Activated naive CD4-positive, alpha-beta T cell treated with anti-CD3 and anti-CD28 coated beads, Interleukin-2, amount 50 U/mL, for 72 hours (primary cell): ENCODE measurements at regions not wholly inside any gene's neighbourhood (a gene's known extent, or its start where the extent isn't known, plus 50 kb on each side); places are given as distances from the start of the nearest gene placed in this dataset.
A peak's percentile ranks its signal among the peaks of the same experiment; 100 is the strongest.
"Not testable (repeated sequence)": the region's sequence is repeated elsewhere in the genome, so short reads cannot be mapped to it uniquely, and the experiment has no call there.

Experiments used
- ATAC-seq, 2 donors: fragments of 150-1000 bp; cut with Tn5 transposase; 2 replicates each; pipeline ENCODE4 v1.10.0; 2021; ENCODE audit warnings: mild to moderate bottlenecking in 2 of 2, moderate library complexity in 2 of 2
- DNase-seq, 2 donors: peaks; one replicate each; pipeline ENCODE4 v3.0.0; 2021 to 2022; ENCODE audit warnings: low spot score in 2 of 2
- H3K27ac Mint-ChIP-seq, 2 donors: one replicate each; pipeline ENCODE4 v1.8.0; 2022; ENCODE audit warnings: mild to moderate bottlenecking in 2 of 2, mixed read lengths in 2 of 2
- H3K36me3 Mint-ChIP-seq, 2 donors: one replicate each; pipeline ENCODE4 v1.8.0; 2022; ENCODE audit warnings: mixed read lengths in 2 of 2
- H3K9me3 Mint-ChIP-seq, 2 donors: one replicate each; pipeline ENCODE4 v1.8.0; 2022; ENCODE audit warnings: mixed read lengths in 2 of 2

DNA sequence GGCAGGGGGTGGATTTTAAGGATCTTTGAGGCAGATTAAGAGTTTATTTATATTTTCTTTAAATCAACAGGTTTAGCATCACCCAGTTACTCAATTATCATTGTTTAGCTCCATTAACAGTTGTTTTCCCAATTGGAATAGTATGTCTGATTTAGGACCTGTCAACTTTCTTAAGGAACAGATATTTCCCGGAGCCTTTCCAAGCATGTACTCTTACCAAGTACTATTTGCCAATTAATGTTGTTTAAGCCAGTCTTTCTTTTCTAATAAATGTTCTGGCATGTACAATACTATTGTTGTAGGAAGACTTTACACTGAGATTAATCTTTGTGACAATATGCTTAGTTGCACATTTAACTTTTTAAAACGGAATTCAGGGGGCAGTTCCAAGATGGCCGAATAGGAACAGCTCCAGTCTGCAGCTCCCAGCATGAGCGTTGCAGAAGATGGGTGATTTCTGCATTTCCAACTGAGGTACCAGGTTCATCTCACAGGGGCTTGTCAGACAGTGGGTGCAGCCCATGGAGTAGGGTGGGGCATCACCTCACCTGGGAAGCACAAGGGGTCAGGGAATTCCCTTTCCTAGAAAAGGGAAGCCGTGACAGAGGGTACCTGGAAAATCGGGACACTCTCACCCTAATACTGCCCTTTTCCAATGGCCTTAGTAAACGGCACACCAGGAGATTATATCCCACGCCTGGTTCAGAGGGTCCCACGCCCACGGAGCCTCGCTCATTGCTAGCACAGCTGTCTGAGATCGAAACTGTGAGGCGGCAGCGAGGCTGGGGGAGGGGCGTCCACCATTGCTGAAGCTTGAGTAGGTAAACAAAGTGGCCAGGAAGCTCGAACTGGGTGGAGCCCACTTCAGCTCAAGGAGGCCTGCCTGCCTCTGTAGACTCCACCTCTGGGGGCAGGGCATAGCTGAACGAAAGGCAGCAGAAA lies 173.7 kb downstream of the LRRC70 start:
- H3K36me3 Mint-ChIP-seq, result peaks cover 0 to 11% of the 10 kb centered on the region in 2 donors
- DNase-seq, ATAC-seq, H3K27ac Mint-ChIP-seq, H3K9me3 Mint-ChIP-seq: not testable (repeated sequence)

GRCh38 chr5:62742207-62742606 lies 163.6 kb downstream of the LRRC70 start:
- DNase-seq, result no peak
- no peak for ATAC-seq
- Mint-ChIP-seq H3K27ac (no peak overlapping the region), H3K9me3 (no peaks in the 10 kb centered on the region), H3K36me3 (no peaks in the 10 kb centered on the region)

DNA sequence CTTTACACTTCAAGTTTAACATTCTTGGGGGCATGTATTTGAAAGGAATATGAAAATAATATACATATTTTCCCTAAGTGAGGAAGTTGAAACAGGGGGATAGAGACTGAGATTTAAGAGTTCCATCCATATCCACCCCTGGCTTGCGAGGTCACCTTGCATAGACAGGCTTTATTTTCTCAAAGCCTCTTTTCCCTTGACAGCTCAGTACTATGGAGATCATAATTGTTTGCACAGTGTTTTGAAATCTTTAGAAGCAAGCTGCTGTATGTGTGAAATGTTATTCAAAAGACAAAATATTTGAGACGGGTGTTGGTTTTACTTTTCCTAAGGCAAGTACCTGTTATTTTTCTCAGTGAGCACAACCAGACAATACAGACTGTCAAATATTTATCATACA lies 163.1 kb downstream of the LRRC70 start:
- Mint-ChIP-seq H3K36me3 (no peaks in the 10 kb centered on the region), H3K27ac (no peak overlapping the region), H3K9me3 (no peaks in the 10 kb centered on the region)
- ATAC-seq, result no peak
- DNase-seq, result no peak

DNA sequence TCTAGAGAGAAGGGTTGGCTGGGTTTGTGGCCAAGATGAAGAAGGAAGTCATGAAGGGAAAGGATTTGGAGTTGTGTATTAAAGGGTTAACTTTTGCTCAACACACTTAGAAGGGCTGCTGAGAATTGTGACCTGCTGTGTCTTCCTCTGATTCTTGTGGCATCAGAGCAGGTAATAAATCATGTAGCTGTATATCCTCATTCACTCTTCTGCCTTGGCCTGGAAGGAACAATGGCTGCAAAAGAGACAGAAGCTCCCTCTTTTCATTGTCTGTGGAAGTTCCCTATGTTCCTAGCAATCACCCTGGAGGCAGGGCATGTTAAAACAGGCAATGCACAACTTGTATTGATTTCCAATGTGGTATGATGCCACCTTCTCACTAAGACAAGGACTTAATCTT lies 159.1 kb downstream of the LRRC70 start:
- ATAC-seq, result no peak
- no peak for DNase-seq
- Mint-ChIP-seq H3K27ac (peak overlapping the region in 1 of 2 donors; percentile 24), H3K9me3 (peaks cover 2 to 4% of the 10 kb centered on the region in 2 donors), H3K36me3 (peaks cover 0 to 6% of the 10 kb centered on the region in 2 donors)

DNA sequence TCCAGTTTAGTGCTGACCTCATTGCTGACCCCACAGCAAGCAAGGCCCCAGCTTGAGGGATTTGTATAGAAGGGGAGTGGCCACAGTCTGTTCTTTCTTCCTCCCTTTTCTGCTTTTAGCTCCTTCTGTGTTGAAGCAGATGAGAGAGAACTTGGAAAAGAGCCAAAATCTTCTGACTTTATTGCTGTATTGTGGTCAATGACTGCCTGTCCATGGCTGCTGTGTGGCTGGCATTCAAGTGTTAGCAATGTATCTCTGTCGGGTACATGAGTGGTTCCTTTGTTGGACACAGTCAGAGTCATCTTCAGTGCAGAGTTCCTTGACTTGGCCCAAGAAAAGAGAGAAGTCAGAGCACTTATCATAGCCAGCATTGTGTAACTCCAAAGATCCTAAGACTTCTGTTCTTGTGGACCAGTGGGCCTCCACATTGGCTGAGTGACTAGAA lies 154.1 kb downstream of the LRRC70 start:
- ATAC-seq (no peak), DNase-seq (no peak)
- Mint-ChIP-seq H3K9me3 (peaks cover 2 to 4% of the 10 kb centered on the region in 2 donors), H3K27ac (no peak overlapping the region), H3K36me3 (peaks cover 0 to 6% of the 10 kb centered on the region in 2 donors)

- peaks cover 0 to 6% of the 10 kb centered on the region in 2 donors for H3K36me3 Mint-ChIP-seq
- no peak for DNase-seq
- H3K9me3 Mint-ChIP-seq, result peaks cover 2 to 4% of the 10 kb centered on the region in 2 donors
- no peak overlapping the region for H3K27ac Mint-ChIP-seq
- ATAC-seq, result peak; percentile 64 to 81
Measured at GRCh38 chr5:62731022-62731421, 152.4 kb downstream of the LRRC70 start.

- DNase-seq (no peak), ATAC-seq (no peak)
- Mint-ChIP-seq H3K36me3 (peaks cover 0 to 6% of the 10 kb centered on the region in 2 donors), H3K9me3 (peaks cover 2 to 4% of the 10 kb centered on the region in 2 donors), H3K27ac (no peak overlapping the region)
Measured at GRCh38 chr5:62729675-62730074, 151.1 kb downstream of the LRRC70 start.

- ATAC-seq, result no peak
- Mint-ChIP-seq H3K9me3 (no peaks in the 10 kb centered on the region), H3K36me3 (no peaks in the 10 kb centered on the region), H3K27ac (no peak overlapping the region)
- DNase-seq, result no peak
Measured at GRCh38 chr5:62727861-62728260, 149.2 kb downstream of the LRRC70 start.

- Mint-ChIP-seq H3K36me3 (no peaks in the 10 kb centered on the region), H3K9me3 (no peaks in the 10 kb centered on the region), H3K27ac (no peak overlapping the region)
- no peak for DNase-seq
- ATAC-seq, result no peak
Measured at GRCh38 chr5:62727184-62727583, 148.6 kb downstream of the LRRC70 start.

DNA sequence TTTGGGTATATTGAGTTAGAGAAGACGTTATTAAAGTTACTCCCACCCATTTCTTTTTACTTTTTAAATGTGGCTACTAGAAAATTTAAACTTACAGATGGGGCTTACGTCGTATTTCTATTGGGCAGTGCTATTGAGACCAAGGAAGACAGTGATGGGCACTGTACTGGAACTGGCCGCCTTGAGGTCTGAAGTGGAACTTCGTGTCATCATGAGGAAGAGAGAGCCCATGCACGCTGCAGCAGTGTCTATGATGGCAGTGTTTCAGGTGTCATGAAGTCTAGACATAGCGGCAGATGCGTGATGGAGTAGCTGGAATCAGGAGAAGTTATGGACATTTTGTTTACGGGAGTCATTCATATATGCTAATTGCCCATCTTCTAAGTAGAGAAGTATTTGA lies 143.7 kb downstream of the LRRC70 start:
- Mint-ChIP-seq H3K36me3 (no peaks in the 10 kb centered on the region), H3K9me3 (no peaks in the 10 kb centered on the region), H3K27ac (no peak overlapping the region)
- ATAC-seq (no peak), DNase-seq (no peak)

- no peak overlapping the region for H3K27ac Mint-ChIP-seq
- H3K36me3 Mint-ChIP-seq, result no peaks in the 10 kb centered on the region
- DNase-seq (peak in 1 of 2 donors; percentile 3), ATAC-seq (peak in 1 of 2 donors; percentile 50)
- no peaks in the 10 kb centered on the region for H3K9me3 Mint-ChIP-seq
Measured at GRCh38 chr5:62720031-62720441, 141.4 kb downstream of the LRRC70 start.

- DNase-seq (no peak), ATAC-seq (no peak)
- no peaks in the 10 kb centered on the region for H3K36me3 Mint-ChIP-seq
- no peaks in the 10 kb centered on the region for H3K9me3 Mint-ChIP-seq
- no peak overlapping the region for H3K27ac Mint-ChIP-seq
Measured at GRCh38 chr5:62719061-62719720, 140.6 kb downstream of the LRRC70 start.

- DNase-seq (no peak), ATAC-seq (no peak)
- no peaks in the 10 kb centered on the region for H3K9me3 Mint-ChIP-seq
- H3K27ac Mint-ChIP-seq, result no peak overlapping the region
- H3K36me3 Mint-ChIP-seq, result no peaks in the 10 kb centered on the region
Measured at GRCh38 chr5:62718324-62718723, 139.7 kb downstream of the LRRC70 start.

DNA sequence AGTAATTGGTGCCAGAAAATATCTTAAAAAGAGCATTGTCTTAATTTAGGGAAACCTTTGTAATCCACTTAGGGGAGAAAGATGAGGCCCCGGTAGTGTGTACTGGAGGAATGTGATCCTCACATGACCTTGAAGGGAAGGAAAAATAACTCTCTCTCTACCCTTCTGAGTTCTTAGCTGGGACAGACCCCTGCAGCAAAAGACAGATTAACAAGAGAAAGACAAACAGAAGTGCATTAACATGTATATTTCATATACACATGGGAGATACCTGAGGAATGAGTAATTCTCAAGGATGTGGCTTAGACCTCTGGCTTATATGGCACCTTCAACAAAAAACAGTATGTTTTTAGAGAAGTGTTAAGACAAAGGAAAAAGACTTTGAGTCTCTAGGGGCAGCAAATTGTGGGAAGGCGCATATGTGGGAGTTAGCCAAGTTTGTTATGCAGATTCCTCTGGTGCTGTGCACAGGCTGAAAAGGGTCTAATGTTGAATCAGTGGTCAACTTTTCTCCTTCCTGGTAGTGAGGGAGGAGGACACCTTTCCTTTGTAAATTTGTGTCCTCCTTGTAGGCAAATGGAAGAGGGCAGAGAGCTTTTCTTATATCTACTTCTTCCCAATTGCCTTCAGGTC lies 138.8 kb downstream of the LRRC70 start:
- H3K9me3 Mint-ChIP-seq, result no peaks in the 10 kb centered on the region
- no peak overlapping the region for H3K27ac Mint-ChIP-seq
- no peaks in the 10 kb centered on the region for H3K36me3 Mint-ChIP-seq
- no peak for ATAC-seq
- no peak for DNase-seq

DNA sequence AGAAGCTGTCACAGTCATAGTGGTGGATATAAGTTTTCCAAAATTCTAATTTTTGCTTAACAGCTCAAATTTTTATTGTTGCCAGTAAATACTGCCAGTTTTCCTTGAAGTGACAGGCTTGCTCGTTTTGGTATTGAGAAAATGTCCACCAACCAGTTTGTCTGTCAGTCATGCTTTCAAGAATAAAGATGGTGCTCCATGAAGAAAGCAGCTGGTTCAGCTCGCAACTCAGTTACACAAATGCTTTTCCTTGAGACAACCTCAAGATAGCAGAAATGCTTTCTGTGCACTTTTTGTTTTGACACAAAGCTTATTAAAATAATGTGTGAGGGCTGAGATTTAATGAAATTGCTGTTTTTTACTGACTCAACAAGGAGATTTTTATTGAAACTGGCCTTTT lies 135.7 kb downstream of the LRRC70 start:
- ATAC-seq, result no peak
- no peak for DNase-seq
- H3K36me3 Mint-ChIP-seq, result no peaks in the 10 kb centered on the region
- H3K9me3 Mint-ChIP-seq, result no peaks in the 10 kb centered on the region
- no peak overlapping the region for H3K27ac Mint-ChIP-seq

DNA sequence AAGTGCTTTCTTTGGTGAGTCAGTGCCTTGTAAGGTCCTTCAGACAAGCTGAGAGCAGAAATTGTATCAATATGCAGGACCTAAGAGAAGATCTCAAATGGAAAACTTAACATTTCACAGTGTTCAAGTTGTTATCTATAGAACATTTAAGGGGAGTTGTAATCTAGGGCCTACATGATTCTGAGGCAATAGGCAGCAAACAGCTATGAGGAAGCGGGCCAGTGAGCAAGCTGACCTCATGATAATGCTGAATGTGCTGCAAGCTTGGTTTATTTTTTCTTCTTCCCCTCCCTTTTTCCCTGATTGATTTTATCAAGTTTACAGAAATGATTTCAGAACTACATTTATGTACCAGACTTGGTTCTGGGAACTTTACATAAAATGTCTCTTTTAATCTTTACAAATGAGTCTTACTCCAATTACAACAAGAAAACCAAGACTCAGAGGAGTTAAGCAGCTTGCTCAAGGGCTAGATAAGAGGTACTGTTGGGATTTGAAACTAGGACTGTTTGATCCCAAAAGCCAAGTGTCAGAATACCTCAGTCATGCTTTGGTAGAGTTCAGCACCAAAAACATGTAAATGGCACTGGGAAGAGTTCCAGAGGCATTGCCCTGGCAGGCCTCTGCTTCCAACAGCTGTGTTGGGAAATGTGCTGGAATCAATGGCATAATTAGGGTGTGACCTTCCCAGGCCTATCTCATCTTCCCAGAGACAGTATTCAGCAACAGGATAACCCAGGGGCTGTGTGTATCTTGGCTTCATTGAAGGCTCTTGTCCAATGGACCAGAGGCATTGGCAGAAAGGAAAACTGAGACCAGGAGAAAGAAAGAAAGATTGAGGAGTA lies 130.1 kb downstream of the LRRC70 start:
- H3K27ac Mint-ChIP-seq, result no peak overlapping the region
- ATAC-seq, result no peak
- no peak for DNase-seq
- peaks cover 0 to 5% of the 10 kb centered on the region in 2 donors for H3K9me3 Mint-ChIP-seq
- no peaks in the 10 kb centered on the region for H3K36me3 Mint-ChIP-seq
